ENCODE measurements at regions not wholly inside any gene's neighbourhood (a gene's known extent, or its start where the extent isn't known, plus 50 kb on each side); places are given as distances from the start of the nearest gene placed in this dataset.

DNA sequence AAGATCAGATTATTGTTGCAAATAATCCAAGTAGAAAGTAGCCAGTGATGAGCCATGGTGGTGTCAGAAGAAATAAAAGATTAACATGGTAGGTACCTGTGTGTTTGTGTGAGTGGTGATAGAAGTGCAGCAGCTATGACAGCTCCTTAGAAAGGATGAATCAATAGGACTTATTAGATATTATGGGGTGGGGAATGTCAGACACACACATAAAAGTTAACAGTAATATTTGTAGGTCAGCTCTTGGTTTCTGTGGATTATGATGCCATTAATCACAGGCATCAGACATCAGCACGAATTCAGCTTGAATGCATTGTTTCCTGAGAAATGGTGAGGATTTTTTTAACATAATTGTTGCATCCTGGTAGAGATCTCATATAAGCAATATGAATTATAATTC, 695.7 kb downstream of the CENPC start:
- TF ChIP-seq, protein P1, sequence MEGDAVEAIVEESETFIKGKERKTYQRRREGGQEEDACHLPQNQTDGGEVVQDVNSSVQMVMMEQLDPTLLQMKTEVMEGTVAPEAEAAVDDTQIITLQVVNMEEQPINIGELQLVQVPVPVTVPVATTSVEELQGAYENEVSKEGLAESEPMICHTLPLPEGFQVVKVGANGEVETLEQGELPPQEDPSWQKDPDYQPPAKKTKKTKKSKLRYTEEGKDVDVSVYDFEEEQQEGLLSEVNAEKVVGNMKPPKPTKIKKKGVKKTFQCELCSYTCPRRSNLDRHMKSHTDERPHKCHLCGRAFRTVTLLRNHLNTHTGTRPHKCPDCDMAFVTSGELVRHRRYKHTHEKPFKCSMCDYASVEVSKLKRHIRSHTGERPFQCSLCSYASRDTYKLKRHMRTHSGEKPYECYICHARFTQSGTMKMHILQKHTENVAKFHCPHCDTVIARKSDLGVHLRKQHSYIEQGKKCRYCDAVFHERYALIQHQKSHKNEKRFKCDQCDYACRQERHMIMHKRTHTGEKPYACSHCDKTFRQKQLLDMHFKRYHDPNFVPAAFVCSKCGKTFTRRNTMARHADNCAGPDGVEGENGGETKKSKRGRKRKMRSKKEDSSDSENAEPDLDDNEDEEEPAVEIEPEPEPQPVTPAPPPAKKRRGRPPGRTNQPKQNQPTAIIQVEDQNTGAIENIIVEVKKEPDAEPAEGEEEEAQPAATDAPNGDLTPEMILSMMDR (optimal IDR thresholded peaks at IDR 0.05 in 1 of 3, IDR thresholded peaks at IDR 0.05 in 1 of 3, conservative IDR thresholded peaks at IDR 0.05 in 1 of 3; ENCODE audit: extremely low read depth in 1 of 3, insufficient read depth in 2 of 3, low read length in 3 of 3) = no peak
- no peak for TF ChIP-seq EZH2 (IDR thresholded peaks at IDR 0.05; ENCODE audit: low read length)

Data from keratinocyte (primary cell).